ENCODE measurements at regions not wholly inside any gene's neighbourhood (a gene's known extent, or its start where the extent isn't known, plus 50 kb on each side); places are given as distances from the start of the nearest gene placed in this dataset.

- WGBS, 5 donors = 44 to 80% (median 75%) methylated on average over 1 of the region's 1 CpG
- Histone ChIP-seq H3K4me1 (peaks cover 0 to 6% (median 6%) of the 10 kb centered on the region in 4 donors), H3K27ac (no peak overlapping the region), H3K27me3 (no peaks in the 10 kb centered on the region), H3K9me3 (peaks cover 0 to 9% (median 3%) of the 10 kb centered on the region in 4 donors), H3K4me3 (no peak overlapping the region), H3K36me3 (no peaks in the 10 kb centered on the region)
- TF ChIP-seq POLR2AphosphoS5 (IDR thresholded peaks at IDR 0.05) = no peak
- TF ChIP-seq CTCF (IDR thresholded peaks at IDR 0.05) = no peak
- no peak for TF ChIP-seq POLR2A (IDR thresholded peaks at IDR 0.05)
- no peak for TF ChIP-seq EP300 (IDR thresholded peaks at IDR 0.05)
- intact Hi-C loops (cut with DNase I; ENCODE audit: low total_unique reads) = no loop called here
- DNase-seq = no peak
These were observed 73.4 kb upstream of the C1GALT1 start for GRCh38 chr7:7108931-7109330.

- H3K27me3 ChIP-seq = no peaks in the 10 kb centered on the region
- no peak overlapping the region for H3K27ac ChIP-seq
- DNase-seq = no peak
- H3K9me3 ChIP-seq = peaks cover 0 to 9% (median 3%) of the 10 kb centered on the region in 4 donors
- TF ChIP-seq CTCF (IDR thresholded peaks at IDR 0.05) (no peak), EP300 (IDR thresholded peaks at IDR 0.05) (no peak), POLR2AphosphoS5 (IDR thresholded peaks at IDR 0.05) (no peak), POLR2A (IDR thresholded peaks at IDR 0.05) (no peak)
- peaks cover 0 to 13% (median 8%) of the 10 kb centered on the region in 4 donors for H3K4me1 ChIP-seq
- intact Hi-C loops (cut with DNase I; ENCODE audit: low total_unique reads) = no loop called here
- H3K4me3 ChIP-seq = no peak overlapping the region
- no peaks in the 10 kb centered on the region for H3K36me3 ChIP-seq
These were observed 72.4 kb upstream of the C1GALT1 start for GRCh38 chr7:7109934-7110333.

GRCh38 chr7:7110706-7111105, 71.6 kb upstream of the C1GALT1 start:
- peaks cover 0 to 9% (median 3%) of the 10 kb centered on the region in 4 donors for H3K9me3 ChIP-seq
- no peak overlapping the region for H3K27ac ChIP-seq
- peaks cover 2 to 17% (median 14%) of the 10 kb centered on the region in 4 donors for H3K4me1 ChIP-seq
- no peak for DNase-seq
- H3K27me3 ChIP-seq = no peaks in the 10 kb centered on the region
- TF ChIP-seq POLR2A (IDR thresholded peaks at IDR 0.05) = no peak
- TF ChIP-seq CTCF (IDR thresholded peaks at IDR 0.05) = no peak
- TF ChIP-seq EP300 (IDR thresholded peaks at IDR 0.05) = no peak
- TF ChIP-seq POLR2AphosphoS5 (IDR thresholded peaks at IDR 0.05) = no peak
- no peak overlapping the region for H3K4me3 ChIP-seq
- intact Hi-C loops (cut with DNase I; ENCODE audit: low total_unique reads) = no loop called here
- H3K36me3 ChIP-seq = no peaks in the 10 kb centered on the region

- H3K27ac ChIP-seq = no peak overlapping the region
- WGBS, 5 donors = 81 to 93% (median 88%) methylated on average over 1 of the region's 1 CpG
- intact Hi-C loops (cut with DNase I; ENCODE audit: low total_unique reads) = no loop called here
- H3K36me3 ChIP-seq = no peaks in the 10 kb centered on the region
- no peak for TF ChIP-seq CTCF (IDR thresholded peaks at IDR 0.05)
- no peak for TF ChIP-seq POLR2AphosphoS5 (IDR thresholded peaks at IDR 0.05)
- TF ChIP-seq POLR2A (IDR thresholded peaks at IDR 0.05) = no peak
- TF ChIP-seq EP300 (IDR thresholded peaks at IDR 0.05) = no peak
- no peak for DNase-seq
- H3K4me3 ChIP-seq = no peak overlapping the region
- peaks cover 0 to 9% (median 3%) of the 10 kb centered on the region in 4 donors for H3K9me3 ChIP-seq
- peaks cover 2 to 20% (median 16%) of the 10 kb centered on the region in 4 donors for H3K4me1 ChIP-seq
- H3K27me3 ChIP-seq = no peaks in the 10 kb centered on the region
These were observed 69.5 kb upstream of the C1GALT1 start for GRCh38 chr7:7112868-7113267.
